HCT116 (cell line): ENCODE measurements at regions not wholly inside any gene's neighbourhood (a gene's known extent, or its start where the extent isn't known, plus 50 kb on each side); places are given as distances from the start of the nearest gene placed in this dataset.

Experiments used
- ATAC-seq: fragments of 200-7000 bp; cut with Tn5 transposase; 2 replicates; pipeline ENCODE4 v1.9.1; 2020; ENCODE audit warnings: mild to moderate bottlenecking, moderate library complexity
- BruUV-seq: library from RNA; stranded (reverse); fragments of 400-500 nt; replicated peaks from 2 replicates; lab custom pipeline; 2021; lab: Mats Ljungman, UMichigan
- CTCF ChIA-PET: fragments of 300-600 bp; sonication (Branson Sonifier 250); formaldehyde crosslinking; loops from one replicate; lab custom pipeline; 2021; ENCODE audit warnings: antibody characterized with exemption; lab: Charles Lee
- POLR2A ChIA-PET: fragments of 300-600, 350-600 bp; sonication (Branson Sonifier 250); formaldehyde crosslinking; loops from one replicate; lab custom pipeline; 2021; ENCODE audit warnings: antibody characterized with exemption; lab: Charles Lee
- RAD21 ChIA-PET, 2 experiments: fragments of 300-600 bp; sonication (Branson Sonifier 250); formaldehyde crosslinking; loops; one replicate each; lab custom pipeline; 2023; ENCODE audit warnings: low total read pairs in 2 of 2; ENCODE audit not compliant: uncharacterized antibody in 2 of 2, unreplicated experiment in 2 of 2, low non-redundant PET in 1 of 2; lab: Charles Lee
- DNase-seq: peaks from one replicate; pipeline ENCODE4 v3.0.0-alpha.2; 2010; ENCODE audit warnings: low read depth, low spot score
- H2AFZ ChIP-seq: fragments of 200-600 bp; shearing (Covaris generic), sonication (generic); 2 replicates; pipeline ENCODE4 v1.6.1; 2017; ENCODE audit warnings: low read depth, mixed run types, mixed read lengths, antibody characterized with exemption, low read length; ENCODE audit not compliant: poor library complexity, severe bottlenecking
- H3K27ac ChIP-seq: 2 replicates; pipeline ENCODE4 v1.5.1; 2012; ENCODE audit warnings: low read depth, low read length
- H3K27me3 ChIP-seq: fragments of 200-600 bp; sonication (generic); 2 replicates; pipeline ENCODE4 v1.6.1; 2016; ENCODE audit warnings: mixed run types, low read length, mixed read lengths; ENCODE audit not compliant: insufficient read depth
- H3K36me3 ChIP-seq, 2 experiments: fragments of 200-500 bp in 1 of 2; fragments of 200-600 bp in 1 of 2; sonication (Bioruptor generic) in 1 of 2; sonication (generic) in 1 of 2; 2 replicates each; pipeline versions ENCODE4 v1.5.1 to v1.6.1; 2014 to 2016; ENCODE audit warnings: low read length in 2 of 2, inconsistent platforms in 1 of 2, mixed read lengths in 1 of 2, mixed run types in 1 of 2; ENCODE audit not compliant: insufficient read depth in 2 of 2, control insufficient read depth in 1 of 2
- H3K4me1 ChIP-seq, 2 experiments: fragments of 200-600 bp in 1 of 2; sonication (generic) in 1 of 2; 2 replicates each; pipeline versions ENCODE4 v1.5.1 to v1.6.1; 2012 to 2017; ENCODE audit warnings: low read length in 2 of 2, inconsistent platforms in 1 of 2, mild to moderate bottlenecking in 1 of 2, mixed read lengths in 1 of 2, mixed run types in 1 of 2, moderate library complexity in 1 of 2; ENCODE audit not compliant: insufficient read depth in 2 of 2, control insufficient read depth in 1 of 2
- H3K4me2 ChIP-seq: fragments of 200-600 bp; sonication (generic); 2 replicates; pipeline ENCODE4 v1.6.1; 2017; ENCODE audit warnings: mixed run types, low read length, mixed read lengths
- H3K4me3 ChIP-seq, 2 experiments: fragments of 200-600 bp in 1 of 2; sonication (generic) in 1 of 2; replicated peaks in 1 of 2; 2 replicates each; pipeline ENCODE4 v1.5.1; 2011 to 2016; ENCODE audit warnings: low read length in 2 of 2, control low read depth in 1 of 2, low read depth in 1 of 2, mild to moderate bottlenecking in 1 of 2, mixed read lengths in 1 of 2, mixed run types in 1 of 2
- H3K79me2 ChIP-seq: fragments of 200-600 bp; sonication (generic); 2 replicates; pipeline ENCODE4 v1.6.1; 2017; ENCODE audit warnings: mild to moderate bottlenecking, mixed run types, low read length, moderate library complexity, mixed read lengths; ENCODE audit not compliant: insufficient read depth
- H3K9ac ChIP-seq: fragments of 200-600 bp; sonication (generic); 2 replicates; pipeline ENCODE4 v1.6.1; 2016; ENCODE audit warnings: low read length, mixed read lengths
- H3K9me2 ChIP-seq: fragments of 200-600 bp; sonication (generic), shearing (Covaris generic); 2 replicates; pipeline ENCODE4 v1.6.1; 2017; ENCODE audit warnings: mixed run types, mild to moderate bottlenecking, moderate library complexity; ENCODE audit not compliant: insufficient read depth
- H3K9me3 ChIP-seq, 2 experiments: fragments of 200-500 bp in 1 of 2; fragments of 200-600 bp in 1 of 2; sonication (Bioruptor generic) in 1 of 2; sonication (generic) in 1 of 2; 2 replicates each; pipeline ENCODE4 v1.6.1; 2014 to 2017; ENCODE audit warnings: low read length in 2 of 2, mixed read lengths in 2 of 2, inconsistent platforms in 1 of 2, low read depth in 1 of 2, mild to moderate bottlenecking in 1 of 2, mixed run types in 1 of 2, moderate library complexity in 1 of 2; ENCODE audit not compliant: control insufficient read depth in 1 of 2, insufficient read depth in 1 of 2
- H4K20me1 ChIP-seq: fragments of 200-600 bp; sonication (generic), shearing (Covaris generic); 2 replicates; pipeline ENCODE4 v1.6.1; 2017; ENCODE audit warnings: mixed run types, mild to moderate bottlenecking, moderate library complexity; ENCODE audit not compliant: insufficient read depth
- ATF3 ChIP-seq: IDR thresholded peaks from 2 replicates; pipeline ENCODE4 v1.6.1; 2012
- CBX3 ChIP-seq: IDR thresholded peaks from 2 replicates; pipeline ENCODE4 v1.6.1; 2012; ENCODE audit warnings: low read depth
- CEBPB ChIP-seq: IDR thresholded peaks from 2 replicates; pipeline ENCODE4 v1.6.1; 2012; ENCODE audit warnings: low read depth
- EGR1 ChIP-seq: IDR thresholded peaks from 2 replicates; pipeline ENCODE4 v1.6.1; 2012; ENCODE audit warnings: low read depth
- ELF1 ChIP-seq: IDR thresholded peaks from 2 replicates; pipeline ENCODE4 v1.6.1; 2012; ENCODE audit warnings: low read depth, borderline replicate concordance
- EZH2 ChIP-seq: fragments of 200-600 bp; sonication (generic); IDR thresholded peaks from 2 replicates; pipeline ENCODE4 v1.6.1; 2017; ENCODE audit warnings: antibody characterized with exemption, mixed run types
- EZH2phosphoT487 ChIP-seq: fragments of 200-600 bp; IDR thresholded peaks from 2 replicates; pipeline ENCODE4 v1.6.1; 2018; ENCODE audit warnings: antibody characterized with exemption, borderline replicate concordance
- POLR2AphosphoS5 ChIP-seq: IDR thresholded peaks from 2 replicates; pipeline ENCODE4 v1.6.1; 2011; ENCODE audit warnings: mild to moderate bottlenecking, low read depth, low read length, moderate library complexity
- RAD21 ChIP-seq: IDR thresholded peaks from 2 replicates; pipeline ENCODE4 v1.6.1; 2012; ENCODE audit warnings: low read depth, mild to moderate bottlenecking
- SRF ChIP-seq: IDR thresholded peaks from 2 replicates; pipeline ENCODE4 v1.6.1; 2012; ENCODE audit warnings: low read depth
- YY1 ChIP-seq: IDR thresholded peaks from 2 replicates; pipeline ENCODE4 v1.6.1; 2011; ENCODE audit warnings: low read length, low read depth, moderate library complexity, mild to moderate bottlenecking; ENCODE audit not compliant: insufficient replicate concordance; ENCODE audit errors: extremely low read depth
- ZBTB33 ChIP-seq: IDR thresholded peaks from 2 replicates; pipeline ENCODE4 v1.6.1; 2011; ENCODE audit warnings: mild to moderate bottlenecking, low read length, moderate library complexity; ENCODE audit not compliant: insufficient replicate concordance; ENCODE audit errors: extremely low read depth
- ZNF274 ChIP-seq: fragments of 200-500 bp; sonication (Bioruptor generic); IDR thresholded peaks from 2 replicates; pipeline ENCODE4 v1.6.1; 2014; ENCODE audit warnings: mild to moderate bottlenecking, low read depth, low read length, inconsistent platforms
- intact Hi-C: fragments of 100-400 bp; cut with micrococcal nuclease; formaldehyde crosslinking; loops from 2 replicates; pipeline ENCODE4 v1.10.0; 2022

DNA sequence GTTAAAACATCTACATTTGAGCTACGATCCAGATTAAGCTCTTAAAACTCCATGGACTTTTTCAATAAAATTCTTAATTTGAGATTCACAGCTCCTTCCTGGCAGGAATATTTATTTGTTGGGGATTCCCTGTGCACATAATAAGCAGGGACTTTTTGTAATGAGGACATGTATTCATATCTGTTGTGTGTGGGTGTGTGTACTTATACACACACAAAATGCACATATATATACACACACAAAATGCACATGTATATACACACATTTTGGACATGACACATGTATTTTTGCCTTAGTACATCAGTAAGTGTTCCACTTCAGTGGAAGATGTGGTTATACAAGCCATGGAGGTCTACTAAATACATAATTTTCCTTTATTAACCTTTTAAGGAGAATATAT is 1131.1 kb upstream of the CDH2 start:
- CTCF ChIA-PET: no interaction called here

More for the DNA sequence above, 1131.1 kb upstream of the CDH2 start:
- DNase-seq (no peak), ATAC-seq (no peak)
- Histone ChIP-seq H3K9me2 (no peaks in the 10 kb centered on the region), H3K27ac (no peak overlapping the region), H3K36me3 (no peaks in the 10 kb centered on the region), H2AFZ (no peak overlapping the region), H3K4me1 (no peaks in the 10 kb centered on the region), H3K9ac (no peak overlapping the region), H3K9me3 (no peaks in the 10 kb centered on the region), H3K27me3 (no peaks in the 10 kb centered on the region), H3K4me3 (no peak overlapping the region), H3K4me2 (no peak overlapping the region), H4K20me1 (no peaks in the 10 kb centered on the region)
- intact Hi-C loops: no loop called here
- POLR2A ChIA-PET: no interaction called here
- RAD21 ChIA-PET: no interaction called here
- BruUV-seq: no TSS peak
- TF ChIP-seq EZH2phosphoT487: no peak
- TF ChIP-seq ELF1: no peak
- TF ChIP-seq EZH2: no peak
- TF ChIP-seq CEBPB: no peak
- TF ChIP-seq YY1: no peak
- no peak for TF ChIP-seq ATF3
- no peak for TF ChIP-seq ZNF274
- TF ChIP-seq POLR2AphosphoS5: no peak
- no peak for TF ChIP-seq EGR1
- TF ChIP-seq CBX3: no peak
- no peak for TF ChIP-seq ZBTB33
- no peak for TF ChIP-seq RAD21
- TF ChIP-seq SRF: no peak
- TF ChIP-seq, all 23 proteins: peak for 0
- no peaks in the 10 kb centered on the region for H3K79me2 ChIP-seq
